ENCODE measurements at regions not wholly inside any gene's neighbourhood (a gene's known extent, or its start where the extent isn't known, plus 50 kb on each side); places are given as distances from the start of the nearest gene placed in this dataset.

GRCh38 chr21:38716088-38716487, 89.6 kb upstream of the ETS2 start:
- H3K27me3 ChIP-seq (ENCODE audit: insufficient read depth, low read depth), result no peaks in the 10 kb centered on the region
- H3K4me2 ChIP-seq, result no peak overlapping the region
- no peaks in the 10 kb centered on the region for H3K9me3 ChIP-seq (ENCODE audit: insufficient read depth, low read depth)
- no peaks in the 10 kb centered on the region for H3K9me2 ChIP-seq (ENCODE audit: insufficient read depth)
- H3F3A ChIP-seq (ENCODE audit: insufficient read depth, low read depth), result no peaks in the 10 kb centered on the region
- no peak overlapping the region for H2AFZ ChIP-seq
- no peak for TF ChIP-seq EZH2 (IDR thresholded peaks at IDR 0.05; ENCODE audit: low read depth)
- no peak for TF ChIP-seq CTCF (conservative IDR thresholded peaks at IDR 0.05)
- no peaks in the 10 kb centered on the region for H3K79me2 ChIP-seq (ENCODE audit: low read depth)
- H3K36me3 ChIP-seq (ENCODE audit: low read depth), result no peaks in the 10 kb centered on the region
- intact Hi-C loops (cut with micrococcal nuclease; ENCODE audit: unreplicated experiment), result loop anchor here (10.0 kb wide), 1 partner anchor 201 kb away; no protein-coding TSS in a partner anchor
- no peak overlapping the region for H3K4me3 ChIP-seq
- ChIA-PET CTCF (no interaction called here), POLR2A (ENCODE audit: unreplicated experiment) (no interaction called here)
- H3K4me1 ChIP-seq (replicated peaks; ENCODE audit: insufficient read depth), result no peaks in the 10 kb centered on the region
- no peak for DNase-seq
- BruUV-seq (replicated peaks), result no TSS peak
- no peaks in the 10 kb centered on the region for H4K20me1 ChIP-seq (ENCODE audit: insufficient read depth)
- no peak overlapping the region for H3K27ac ChIP-seq

DNA sequence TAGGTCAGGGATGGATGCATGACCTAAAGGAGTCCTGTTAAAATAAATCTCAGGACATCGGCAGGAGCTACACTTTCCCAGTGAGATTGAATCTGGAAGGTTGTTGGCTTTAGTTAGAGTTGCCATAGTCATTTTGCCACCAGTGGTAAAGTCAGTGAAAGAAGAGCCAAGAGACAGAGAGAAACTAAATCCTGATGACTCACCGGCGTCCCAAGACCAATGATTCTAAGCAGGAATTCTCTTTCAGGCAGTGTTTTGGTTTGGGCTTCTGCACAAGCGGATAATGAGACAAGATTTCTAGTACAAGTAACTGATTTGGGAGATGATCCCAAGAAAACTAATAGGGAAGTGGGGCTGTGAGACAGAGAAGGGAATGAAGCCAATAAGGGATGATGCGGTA, 88.8 kb upstream of the ETS2 start:
- no peak overlapping the region for H3K27ac ChIP-seq
- no peak overlapping the region for H3K4me3 ChIP-seq
- no peaks in the 10 kb centered on the region for H3K36me3 ChIP-seq (ENCODE audit: low read depth)
- no peaks in the 10 kb centered on the region for H3K4me1 ChIP-seq (replicated peaks; ENCODE audit: insufficient read depth)
- intact Hi-C loops (cut with micrococcal nuclease; ENCODE audit: unreplicated experiment), result loop anchor here (10.0 kb wide), 1 partner anchor 202 kb away; no protein-coding TSS in a partner anchor
- ChIA-PET CTCF (no interaction called here), POLR2A (ENCODE audit: unreplicated experiment) (no interaction called here)
- DNase-seq, result no peak
- no TSS peak for BruUV-seq (replicated peaks)
- H3K27me3 ChIP-seq (ENCODE audit: insufficient read depth, low read depth), result no peaks in the 10 kb centered on the region
- TF ChIP-seq EZH2 (IDR thresholded peaks at IDR 0.05; ENCODE audit: low read depth) (no peak), CTCF (conservative IDR thresholded peaks at IDR 0.05) (no peak)
- H3F3A ChIP-seq (ENCODE audit: insufficient read depth, low read depth), result no peaks in the 10 kb centered on the region
- H3K9me2 ChIP-seq (ENCODE audit: insufficient read depth), result no peaks in the 10 kb centered on the region
- H3K79me2 ChIP-seq (ENCODE audit: low read depth), result no peaks in the 10 kb centered on the region
- H2AFZ ChIP-seq, result no peak overlapping the region
- H3K9me3 ChIP-seq (ENCODE audit: insufficient read depth, low read depth), result no peaks in the 10 kb centered on the region
- no peaks in the 10 kb centered on the region for H4K20me1 ChIP-seq (ENCODE audit: insufficient read depth)
- no peak overlapping the region for H3K4me2 ChIP-seq

GRCh38 chr21:38718481-38718880, 87.2 kb upstream of the ETS2 start:
- no peaks in the 10 kb centered on the region for H4K20me1 ChIP-seq (ENCODE audit: insufficient read depth)
- H3K4me1 ChIP-seq (replicated peaks; ENCODE audit: insufficient read depth), result no peaks in the 10 kb centered on the region
- no peaks in the 10 kb centered on the region for H3K27me3 ChIP-seq (ENCODE audit: insufficient read depth, low read depth)
- H3K4me2 ChIP-seq, result no peak overlapping the region
- no peaks in the 10 kb centered on the region for H3K9me2 ChIP-seq (ENCODE audit: insufficient read depth)
- no peaks in the 10 kb centered on the region for H3K36me3 ChIP-seq (ENCODE audit: low read depth)
- no peak overlapping the region for H3K4me3 ChIP-seq
- no peak overlapping the region for H3K27ac ChIP-seq
- intact Hi-C loops (cut with micrococcal nuclease; ENCODE audit: unreplicated experiment), result loop anchor here (10.0 kb wide), 1 partner anchor 204 kb away; no protein-coding TSS in a partner anchor
- BruUV-seq (replicated peaks), result no TSS peak
- POLR2A ChIA-PET (ENCODE audit: unreplicated experiment), result no interaction called here
- no peak overlapping the region for H2AFZ ChIP-seq
- H3K79me2 ChIP-seq (ENCODE audit: low read depth), result no peaks in the 10 kb centered on the region
- DNase-seq, result no peak
- TF ChIP-seq EZH2 (IDR thresholded peaks at IDR 0.05; ENCODE audit: low read depth) (no peak), CTCF (conservative IDR thresholded peaks at IDR 0.05) (no peak)
- CTCF ChIA-PET, result no interaction called here
- no peaks in the 10 kb centered on the region for H3K9me3 ChIP-seq (ENCODE audit: insufficient read depth, low read depth)
- H3F3A ChIP-seq (ENCODE audit: insufficient read depth, low read depth), result no peaks in the 10 kb centered on the region
